PFSK-1 (cell line): ENCODE measurements at regions not wholly inside any gene's neighbourhood (a gene's known extent, or its start where the extent isn't known, plus 50 kb on each side); places are given as distances from the start of the nearest gene placed in this dataset.

Experiments used
- FOXP2 ChIP-seq: optimal IDR thresholded peaks from 2 replicates; pipeline ENCODE3; 2011; ENCODE audit warnings: borderline replicate concordance, control low read depth, inconsistent platforms; ENCODE audit not compliant: insufficient read depth; ENCODE audit errors: extremely low read length, extremely low read depth
- POLR2AphosphoS5 ChIP-seq: IDR thresholded peaks from 2 replicates; pipeline ENCODE4 v1.6.1; 2012; ENCODE audit warnings: low read depth, mild to moderate bottlenecking, control low read depth, low read length, moderate library complexity
- REST ChIP-seq, 2 experiments: IDR thresholded peaks; 2 replicates each; pipeline versions ENCODE4 v1.6.1 to v1.8.0; 2011 to 2012; ENCODE audit warnings: low read depth in 2 of 2, low read length in 2 of 2, control low read depth in 1 of 2, inconsistent platforms in 1 of 2, mild to moderate bottlenecking in 1 of 2, moderate library complexity in 1 of 2; ENCODE audit not compliant: insufficient read depth in 1 of 2
- SIN3A ChIP-seq: IDR thresholded peaks from 2 replicates; pipeline ENCODE4 v1.6.1; 2012; ENCODE audit warnings: mild to moderate bottlenecking, low read length, moderate library complexity, borderline replicate concordance; ENCODE audit not compliant: insufficient read depth
- TAF1 ChIP-seq: IDR thresholded peaks from 2 replicates; pipeline ENCODE4 v1.6.1; 2012; ENCODE audit warnings: low read length, control low read depth, borderline replicate concordance; ENCODE audit not compliant: insufficient read depth

- TF ChIP-seq POLR2AphosphoS5 = no peak
- no peak for TF ChIP-seq TAF1
- no peak for TF ChIP-seq SIN3A
- no peak for TF ChIP-seq FOXP2
- TF ChIP-seq REST (IDR thresholded peaks at IDR 0.05; ENCODE audit: insufficient read depth in 1 of 2, low read depth in 2 of 2, low read length in 2 of 2) = no peak
Measured at GRCh38 chr1:218930000-218930399, 243.7 kb upstream of the LYPLAL1 start.

- no peak for TF ChIP-seq TAF1
- no peak for TF ChIP-seq REST (IDR thresholded peaks at IDR 0.05; ENCODE audit: insufficient read depth in 1 of 2, low read depth in 2 of 2, low read length in 2 of 2)
- no peak for TF ChIP-seq SIN3A
- TF ChIP-seq POLR2AphosphoS5 = no peak
- TF ChIP-seq FOXP2 = no peak
Measured at GRCh38 chr1:218930472-218931241, 243.0 kb upstream of the LYPLAL1 start.

- no peak for TF ChIP-seq POLR2AphosphoS5
- no peak for TF ChIP-seq FOXP2
- TF ChIP-seq REST (IDR thresholded peaks at IDR 0.05; ENCODE audit: insufficient read depth in 1 of 2, low read depth in 2 of 2, low read length in 2 of 2) = no peak
- TF ChIP-seq TAF1 = no peak
- no peak for TF ChIP-seq SIN3A
Measured at GRCh38 chr1:218931324-218931723, 242.4 kb upstream of the LYPLAL1 start.

GRCh38 chr1:218933513-218933912, 240.2 kb upstream of the LYPLAL1 start:
- no peak for TF ChIP-seq TAF1
- no peak for TF ChIP-seq POLR2AphosphoS5
- TF ChIP-seq FOXP2 = no peak

GRCh38 chr1:218938259-218938658, 235.4 kb upstream of the LYPLAL1 start:
- TF ChIP-seq FOXP2 (no peak), POLR2AphosphoS5 (no peak), REST (IDR thresholded peaks at IDR 0.05; ENCODE audit: insufficient read depth in 1 of 2, low read depth in 2 of 2, low read length in 2 of 2) (no peak), TAF1 (no peak), SIN3A (no peak)
